WERI-Rb-1 (cell line): ENCODE measurements at regions not wholly inside any gene's neighbourhood (a gene's known extent, or its start where the extent isn't known, plus 50 kb on each side); places are given as distances from the start of the nearest gene placed in this dataset.

Experiments used
- DNase-seq: peaks from one replicate; pipeline ENCODE4 v3.0.0-alpha.2; 2020
- H3K27ac ChIP-seq: fragments of 250-450 bp; sonication (Bioruptor Pico); 2 replicates; pipeline ENCODE4 v1.5.1; 2020; ENCODE audit warnings: mild to moderate bottlenecking, moderate library complexity
- H3K27me3 ChIP-seq: fragments of 250-450 bp; sonication (Bioruptor Pico); 2 replicates; pipeline ENCODE4 v1.5.1; 2021; ENCODE audit warnings: mild to moderate bottlenecking, low read depth, moderate library complexity; ENCODE audit not compliant: insufficient read depth, severe bottlenecking
- H3K36me3 ChIP-seq: fragments of 250-450 bp; sonication (Bioruptor Pico); 2 replicates; pipeline ENCODE4 v1.5.1; 2020; ENCODE audit warnings: mild to moderate bottlenecking, moderate library complexity
- H3K4me3 ChIP-seq: 2 replicates; pipeline ENCODE4 v1.5.1; 2011; ENCODE audit warnings: low read depth, mild to moderate bottlenecking, control low read depth, low read length
- H3K9me3 ChIP-seq: fragments of 250-450 bp; sonication (Bioruptor Pico); 2 replicates; pipeline ENCODE4 v1.5.1; 2021; ENCODE audit warnings: mild to moderate bottlenecking, moderate library complexity; ENCODE audit not compliant: severe bottlenecking
- TF ChIP-seq, protein P1 (sequence below): IDR thresholded peaks from 2 replicates; pipeline ENCODE4 v1.5.1; 2011; ENCODE audit warnings: low read depth, mild to moderate bottlenecking, control low read depth, inconsistent platforms, low read length

GRCh38 chr5:74405593-74405992, 234.9 kb downstream of the ENC1 start:
- no peaks in the 10 kb centered on the region for H3K9me3 ChIP-seq
- TF ChIP-seq, protein P1, sequence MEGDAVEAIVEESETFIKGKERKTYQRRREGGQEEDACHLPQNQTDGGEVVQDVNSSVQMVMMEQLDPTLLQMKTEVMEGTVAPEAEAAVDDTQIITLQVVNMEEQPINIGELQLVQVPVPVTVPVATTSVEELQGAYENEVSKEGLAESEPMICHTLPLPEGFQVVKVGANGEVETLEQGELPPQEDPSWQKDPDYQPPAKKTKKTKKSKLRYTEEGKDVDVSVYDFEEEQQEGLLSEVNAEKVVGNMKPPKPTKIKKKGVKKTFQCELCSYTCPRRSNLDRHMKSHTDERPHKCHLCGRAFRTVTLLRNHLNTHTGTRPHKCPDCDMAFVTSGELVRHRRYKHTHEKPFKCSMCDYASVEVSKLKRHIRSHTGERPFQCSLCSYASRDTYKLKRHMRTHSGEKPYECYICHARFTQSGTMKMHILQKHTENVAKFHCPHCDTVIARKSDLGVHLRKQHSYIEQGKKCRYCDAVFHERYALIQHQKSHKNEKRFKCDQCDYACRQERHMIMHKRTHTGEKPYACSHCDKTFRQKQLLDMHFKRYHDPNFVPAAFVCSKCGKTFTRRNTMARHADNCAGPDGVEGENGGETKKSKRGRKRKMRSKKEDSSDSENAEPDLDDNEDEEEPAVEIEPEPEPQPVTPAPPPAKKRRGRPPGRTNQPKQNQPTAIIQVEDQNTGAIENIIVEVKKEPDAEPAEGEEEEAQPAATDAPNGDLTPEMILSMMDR, result no peak
- no peaks in the 10 kb centered on the region for H3K27me3 ChIP-seq
- H3K36me3 ChIP-seq, result no peaks in the 10 kb centered on the region
- no peak for DNase-seq
- H3K4me3 ChIP-seq, result no peak overlapping the region
- H3K27ac ChIP-seq, result no peak overlapping the region

GRCh38 chr5:74404574-74405508, 235.7 kb downstream of the ENC1 start:
- H3K36me3 ChIP-seq, result no peaks in the 10 kb centered on the region
- no peaks in the 10 kb centered on the region for H3K9me3 ChIP-seq
- no peak for DNase-seq
- no peaks in the 10 kb centered on the region for H3K27me3 ChIP-seq
- H3K27ac ChIP-seq, result no peak overlapping the region
- TF ChIP-seq, protein P1, result no peak
- no peak overlapping the region for H3K4me3 ChIP-seq

DNA sequence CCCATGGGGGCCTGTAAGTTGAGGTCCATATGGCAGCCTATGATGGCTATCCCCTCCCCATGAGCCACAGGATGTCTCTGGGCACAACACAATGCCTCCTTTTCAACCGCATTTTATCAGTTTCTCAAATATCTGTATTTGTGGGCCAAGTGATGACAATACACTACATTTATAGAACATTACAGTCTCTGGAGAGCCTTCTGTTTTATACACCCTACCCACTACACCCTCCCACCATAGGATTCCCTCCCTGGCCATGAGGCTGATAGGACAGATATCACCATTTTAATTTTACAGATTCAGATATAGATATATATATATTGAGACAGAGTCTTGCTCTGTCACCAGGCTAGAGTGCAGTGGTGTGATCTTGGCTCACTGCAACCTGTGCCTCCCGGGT, 236.8 kb downstream of the ENC1 start:
- no peak overlapping the region for H3K27ac ChIP-seq
- no peaks in the 10 kb centered on the region for H3K9me3 ChIP-seq
- H3K4me3 ChIP-seq, result no peak overlapping the region
- DNase-seq, result no peak
- no peaks in the 10 kb centered on the region for H3K27me3 ChIP-seq
- TF ChIP-seq, protein P1, result no peak
- no peaks in the 10 kb centered on the region for H3K36me3 ChIP-seq

DNA sequence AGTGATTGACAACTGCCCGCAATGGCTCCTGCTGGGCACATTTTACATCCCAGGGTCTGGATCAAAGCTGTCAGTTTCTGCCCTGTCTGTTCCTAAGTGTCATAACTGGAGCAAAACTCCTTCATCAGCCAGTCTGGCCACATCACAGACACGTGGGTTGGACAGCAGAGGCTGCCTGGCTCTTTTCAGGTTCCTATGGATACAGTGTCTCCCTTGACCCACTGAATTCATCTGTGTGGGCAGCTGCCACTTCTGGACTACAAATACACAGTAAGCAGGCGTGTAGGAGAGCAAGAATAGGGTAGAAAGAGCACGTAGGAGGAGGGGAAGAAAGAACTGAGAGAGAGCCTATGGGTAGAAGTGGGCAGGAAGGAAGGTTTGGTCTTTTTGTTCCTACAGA, 238.0 kb downstream of the ENC1 start:
- H3K27ac ChIP-seq, result no peak overlapping the region
- H3K27me3 ChIP-seq, result no peaks in the 10 kb centered on the region
- no peaks in the 10 kb centered on the region for H3K9me3 ChIP-seq
- no peaks in the 10 kb centered on the region for H3K36me3 ChIP-seq
- DNase-seq, result no peak
- TF ChIP-seq, protein P1, result no peak
- no peak overlapping the region for H3K4me3 ChIP-seq

DNA sequence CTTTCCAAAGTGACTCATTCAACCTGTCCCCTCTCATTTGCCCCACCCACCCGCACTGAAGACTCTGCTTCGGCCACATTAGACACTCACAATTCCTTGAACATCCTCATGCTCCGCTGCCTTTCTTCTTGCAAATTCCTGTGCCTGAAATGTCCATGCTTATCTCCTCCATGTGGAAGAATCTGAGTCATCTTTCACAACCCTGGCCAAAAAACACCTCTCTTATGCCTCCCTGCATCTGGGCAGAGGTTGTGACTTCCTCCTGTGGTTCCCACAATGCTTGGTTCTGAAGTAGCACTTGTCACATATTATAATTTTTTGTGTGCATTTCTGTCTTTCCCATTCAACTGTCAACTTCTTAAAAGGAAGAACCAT, 238.6 kb downstream of the ENC1 start:
- Histone ChIP-seq H3K27ac (no peak overlapping the region), H3K4me3 (no peak overlapping the region), H3K9me3 (no peaks in the 10 kb centered on the region), H3K27me3 (no peaks in the 10 kb centered on the region), H3K36me3 (no peaks in the 10 kb centered on the region)
- TF ChIP-seq, protein P1, result no peak
- no peak for DNase-seq
